GM18498 (cell line): ENCODE measurements at regions not wholly inside any gene's neighbourhood (a gene's known extent, or its start where the extent isn't known, plus 50 kb on each side); places are given as distances from the start of the nearest gene placed in this dataset.
A peak's percentile ranks its signal among the peaks of the same experiment; 100 is the strongest.

Source experiments
- ATAC-seq: cut with Tn5 transposase; IDR thresholded peaks from one replicate; pipeline ENCODE4 v1.9.1; 2021; ENCODE audit warnings: mild to moderate bottlenecking, moderate library complexity; ENCODE audit not compliant: unreplicated experiment

- ATAC-seq = no peak
These were observed 275.2 kb downstream of the BAMBI start for GRCh38 chr10:28952523-28952922.

GRCh38 chr10:28954211-28954610, 276.9 kb downstream of the BAMBI start:
- no peak for ATAC-seq

DNA sequence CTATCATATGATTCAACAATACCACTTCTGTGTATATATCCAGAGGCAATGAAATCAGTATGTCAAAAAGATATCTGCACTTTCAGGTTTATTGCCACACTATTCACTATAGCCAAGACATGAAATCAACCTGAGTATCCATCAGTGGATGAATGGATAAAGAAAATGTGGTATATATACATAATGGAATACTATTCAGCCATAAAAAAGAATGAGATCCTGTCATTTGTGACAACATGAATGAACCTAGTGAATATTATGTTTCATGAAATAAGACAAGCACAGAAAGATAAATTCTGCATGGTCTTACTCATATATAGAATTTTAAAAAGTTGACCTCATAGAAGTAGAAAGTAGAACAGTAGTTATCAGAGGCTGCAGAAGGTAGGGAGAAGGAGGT, 281.1 kb downstream of the BAMBI start:
- no peak for ATAC-seq

DNA sequence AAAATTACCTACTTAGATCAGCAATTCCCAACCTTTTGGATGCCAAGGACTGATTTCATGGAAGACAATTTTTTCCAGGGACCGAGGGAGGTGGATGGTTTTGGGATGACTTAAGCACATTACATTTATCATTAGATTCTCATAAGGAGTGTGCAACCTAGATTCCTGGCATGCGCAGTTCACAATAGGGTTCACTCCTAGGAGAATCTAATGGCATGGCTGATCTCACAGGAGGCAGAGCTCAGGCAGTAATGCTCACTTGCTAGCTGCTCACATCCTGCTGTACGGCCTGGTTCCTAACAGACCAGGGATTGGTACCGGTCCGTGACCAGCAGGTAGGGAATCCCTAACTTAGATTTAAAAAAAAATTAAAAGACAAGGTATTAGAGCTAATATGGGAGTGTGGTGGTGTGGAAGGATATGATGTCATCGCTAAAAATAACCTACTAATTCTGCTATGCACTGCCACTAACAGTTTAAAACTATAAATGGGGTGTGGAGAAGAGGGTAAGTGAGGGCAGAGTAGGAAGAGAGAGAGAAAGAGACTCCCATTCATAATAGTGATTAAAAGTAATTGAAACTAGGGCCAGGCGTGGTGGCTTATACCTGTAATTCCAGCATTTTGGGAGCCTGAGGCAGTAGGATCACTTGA, 282.7 kb downstream of the BAMBI start:
- no peak for ATAC-seq

DNA sequence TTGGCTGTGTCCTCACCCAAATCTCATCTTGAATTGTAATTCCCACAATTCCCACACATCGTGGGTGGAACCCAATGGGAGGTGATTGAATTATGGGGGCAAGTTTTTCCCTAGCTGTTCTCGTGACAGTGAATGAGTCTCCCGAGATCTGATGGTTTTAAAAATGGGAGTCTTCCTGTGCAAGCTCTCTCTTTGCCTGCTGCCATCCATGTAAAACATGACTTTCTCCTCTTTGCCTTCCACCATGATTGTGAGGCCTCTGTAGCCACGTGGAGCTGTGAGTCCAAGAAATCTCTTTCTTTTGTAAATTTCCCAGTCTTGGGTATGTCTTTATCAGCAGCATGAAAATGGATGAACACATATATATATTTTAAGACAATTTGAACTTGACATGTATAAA, 285.4 kb downstream of the BAMBI start:
- no peak for ATAC-seq

DNA sequence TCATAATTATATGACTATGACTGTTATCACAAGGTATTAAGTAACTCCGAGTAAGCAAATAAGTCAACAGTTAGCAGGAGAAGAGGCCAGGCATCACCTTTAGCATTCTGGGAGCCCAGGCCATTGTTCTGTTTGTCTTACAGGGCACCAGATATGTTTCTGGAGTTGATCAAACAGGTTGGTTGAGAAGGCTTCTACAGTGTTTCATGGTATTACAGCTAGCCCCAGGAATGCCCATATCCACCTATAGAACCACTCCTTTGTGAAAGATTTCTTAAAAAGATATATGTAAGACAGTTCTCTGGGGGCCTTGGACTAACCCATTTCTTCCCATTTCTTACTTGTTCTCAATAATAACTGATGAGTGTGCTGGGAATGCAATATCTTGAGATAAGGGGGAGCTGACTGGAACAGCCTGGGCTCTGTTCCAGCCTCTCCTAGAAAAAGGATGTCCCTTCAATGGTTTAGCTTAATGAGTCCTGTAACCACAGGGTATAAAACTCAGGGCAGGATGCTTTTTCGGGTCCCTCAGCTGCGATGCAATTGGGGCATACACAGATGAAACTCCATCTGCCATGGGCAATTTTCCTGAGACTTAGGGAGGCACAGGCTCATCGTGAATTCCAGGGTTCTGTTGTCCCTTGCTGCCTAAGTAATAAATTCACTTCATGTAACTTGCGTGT, 286.4 kb downstream of the BAMBI start:
- no peak for ATAC-seq

DNA sequence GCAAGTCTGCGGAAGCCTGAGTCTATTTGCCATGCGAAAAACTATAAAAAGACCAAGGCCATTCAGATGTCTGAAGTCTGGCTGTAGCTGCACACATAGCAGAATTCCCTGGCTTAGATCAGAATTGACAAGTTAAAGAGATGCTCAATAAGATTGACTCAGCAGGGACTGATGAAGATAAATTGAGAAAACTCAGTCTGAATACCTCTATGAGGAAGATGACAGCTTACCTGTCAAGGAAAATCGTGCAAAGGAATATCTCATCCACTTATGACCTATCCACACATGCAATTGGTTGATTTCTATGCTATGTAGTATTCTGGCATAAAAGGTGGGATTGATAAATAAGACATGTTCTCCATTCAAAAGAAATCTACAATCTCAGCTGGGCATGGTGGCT, 288.6 kb downstream of the BAMBI start:
- no peak for ATAC-seq

GRCh38 chr10:28967031-28967430, 289.7 kb downstream of the BAMBI start:
- ATAC-seq = no peak

GRCh38 chr10:28969413-28969812, 292.1 kb downstream of the BAMBI start:
- ATAC-seq = no peak

GRCh38 chr10:28970231-28970630, 292.9 kb downstream of the BAMBI start:
- no peak for ATAC-seq

DNA sequence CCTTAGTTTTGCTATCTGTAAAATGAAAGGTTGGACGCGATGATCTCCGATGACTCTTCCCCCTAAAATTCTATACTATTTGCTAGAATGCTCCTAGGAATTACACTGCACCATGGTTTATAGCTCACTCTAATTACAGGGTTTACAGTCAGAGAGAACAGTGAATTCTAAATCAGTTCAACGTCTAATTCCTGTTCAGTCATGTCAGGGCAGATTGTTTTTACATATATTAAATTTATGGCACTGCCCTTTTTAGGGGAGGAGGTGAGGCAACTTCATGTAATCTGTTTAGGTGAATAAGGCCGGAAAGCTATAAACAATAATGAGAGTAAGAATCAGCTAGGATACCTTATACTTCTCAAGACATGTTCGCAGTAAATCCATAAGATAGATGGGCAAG, 293.9 kb downstream of the BAMBI start:
- no peak for ATAC-seq

DNA sequence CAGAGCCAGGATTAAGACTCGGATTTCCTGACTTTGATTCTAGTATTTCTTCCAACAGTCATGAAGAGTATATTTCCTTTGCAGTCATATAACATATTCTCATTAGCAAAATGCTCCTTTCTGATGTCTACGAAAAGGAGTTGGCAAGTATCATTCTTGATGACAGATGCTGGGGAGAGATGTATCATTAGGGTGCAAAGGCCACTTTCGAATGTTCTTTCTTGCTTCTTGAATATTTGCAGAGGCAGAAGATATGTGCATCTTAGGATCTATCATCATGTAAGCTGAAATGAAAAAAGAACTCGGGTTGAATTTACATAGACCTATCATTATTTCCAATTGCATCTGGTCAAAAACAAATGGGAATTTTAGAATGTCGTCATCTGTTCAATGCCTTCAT, 294.4 kb downstream of the BAMBI start:
- no peak for ATAC-seq

GRCh38 chr10:28973309-28973972, 296.1 kb downstream of the BAMBI start:
- no peak for ATAC-seq

GRCh38 chr10:28975891-28976531, 298.7 kb downstream of the BAMBI start:
- ATAC-seq = no peak

DNA sequence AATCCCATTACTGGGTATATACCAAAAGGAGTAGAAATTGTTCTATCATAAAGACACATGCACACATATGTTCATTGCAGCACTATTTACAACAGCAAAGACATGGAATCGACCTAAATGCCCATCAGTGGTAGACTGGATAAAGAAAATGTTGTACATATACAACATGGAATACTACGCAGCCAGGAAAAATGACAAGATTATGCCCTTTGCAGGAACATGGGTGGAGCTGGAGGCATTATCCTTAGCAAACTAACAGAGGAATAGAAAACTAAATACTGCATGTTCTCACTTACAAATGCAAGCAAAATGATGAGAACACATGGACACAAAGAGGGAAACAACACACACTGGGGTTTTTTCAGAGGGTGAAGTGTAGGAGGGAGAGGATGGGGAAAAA, 300.2 kb downstream of the BAMBI start:
- no peak for ATAC-seq

GRCh38 chr10:28980264-28980663, 302.9 kb downstream of the BAMBI start:
- no peak for ATAC-seq

DNA sequence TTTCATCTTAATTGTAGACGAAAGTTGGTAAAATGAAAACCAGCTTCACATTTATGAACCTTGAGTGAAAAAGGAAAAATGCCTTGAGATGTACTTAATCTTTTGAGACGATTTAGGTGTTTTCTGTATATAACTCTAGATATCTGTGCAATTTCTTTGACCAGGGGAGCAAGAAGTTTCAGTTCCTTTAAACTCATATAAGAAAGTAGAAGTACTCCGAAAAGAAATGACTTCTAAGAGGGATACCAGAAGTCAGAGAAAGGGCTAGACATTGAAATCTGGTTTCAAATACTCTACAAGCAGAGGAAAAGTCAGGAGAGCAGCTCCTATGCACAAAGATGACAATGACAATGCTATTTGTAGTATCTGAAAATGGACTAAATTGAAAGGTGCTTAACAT, 303.7 kb downstream of the BAMBI start:
- peak; percentile 45 for ATAC-seq

- ATAC-seq = no peak
These were observed 305.7 kb downstream of the BAMBI start for GRCh38 chr10:28982974-28983373.

- no peak for ATAC-seq
These were observed 305.1 kb upstream of the LYZL1 start for GRCh38 chr10:28983799-28984198.

DNA sequence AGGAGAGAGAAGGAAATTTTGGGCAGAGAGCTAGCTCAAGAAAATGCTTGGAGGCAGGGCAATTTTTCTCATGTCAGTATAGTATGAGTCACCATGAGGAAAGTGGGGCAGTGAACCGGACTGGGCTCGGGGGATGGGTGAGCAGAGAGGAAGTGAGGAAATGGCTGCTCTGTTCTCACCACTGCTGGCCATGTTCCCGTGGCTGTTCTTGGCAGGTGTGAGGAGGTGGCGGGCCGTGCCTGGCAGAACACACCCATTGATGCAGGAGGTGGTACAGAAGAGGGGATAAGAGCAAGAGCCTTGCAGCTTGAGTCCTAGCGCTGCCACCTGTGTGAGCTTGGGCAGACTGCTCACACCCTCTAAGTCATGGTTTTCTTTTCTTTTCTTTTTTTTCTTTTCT, 304.4 kb upstream of the LYZL1 start:
- ATAC-seq = peak; percentile 84

GRCh38 chr10:28985137-28985885, 303.6 kb upstream of the LYZL1 start:
- no peak for ATAC-seq
